Vagina (tissue), 2 donors: ENCODE measurements at regions not wholly inside any gene's neighbourhood (a gene's known extent, or its start where the extent isn't known, plus 50 kb on each side); places are given as distances from the start of the nearest gene placed in this dataset.

ENCODE experiments used
- POLR2A ChIP-seq, 2 donors: fragments of 450-650 bp; IDR thresholded peaks; one replicate each; pipeline ENCODE4 v1.6.1; 2017; ENCODE audit warnings: antibody characterized with exemption in 2 of 2, mild to moderate bottlenecking in 2 of 2, moderate library complexity in 2 of 2
- TF ChIP-seq, protein P1 (sequence below), 3 experiments: fragments of 450-650 bp in 2 of 3; fragments of 200-600 bp in 1 of 3; sonication (generic) in 1 of 3; IDR thresholded peaks; one replicate each; pipeline ENCODE4 v1.5.1; 2017 to 2019; ENCODE audit warnings: antibody characterized with exemption in 3 of 3, mild to moderate bottlenecking in 2 of 3, moderate library complexity in 2 of 3

DNA sequence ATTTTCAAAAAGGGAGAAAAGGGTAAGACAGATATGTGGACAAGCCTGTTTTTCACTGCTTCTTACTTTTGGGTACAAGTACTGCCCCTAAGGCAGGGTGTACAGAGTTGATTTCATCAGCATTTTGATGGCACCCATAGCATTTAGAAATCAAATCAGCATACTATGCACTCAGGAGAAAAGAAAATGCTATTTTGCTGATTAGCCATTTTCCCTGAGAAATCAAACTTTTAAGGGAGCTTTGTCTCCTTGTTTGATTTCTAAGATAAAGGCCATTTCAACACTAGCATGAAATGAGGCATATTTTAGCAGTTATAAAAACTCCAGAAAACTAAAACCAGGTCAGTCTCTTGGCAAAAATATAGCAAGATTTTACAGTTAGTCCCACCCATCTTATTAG lies 2269.4 kb upstream of the WWC1 start:
- TF ChIP-seq, protein P1, sequence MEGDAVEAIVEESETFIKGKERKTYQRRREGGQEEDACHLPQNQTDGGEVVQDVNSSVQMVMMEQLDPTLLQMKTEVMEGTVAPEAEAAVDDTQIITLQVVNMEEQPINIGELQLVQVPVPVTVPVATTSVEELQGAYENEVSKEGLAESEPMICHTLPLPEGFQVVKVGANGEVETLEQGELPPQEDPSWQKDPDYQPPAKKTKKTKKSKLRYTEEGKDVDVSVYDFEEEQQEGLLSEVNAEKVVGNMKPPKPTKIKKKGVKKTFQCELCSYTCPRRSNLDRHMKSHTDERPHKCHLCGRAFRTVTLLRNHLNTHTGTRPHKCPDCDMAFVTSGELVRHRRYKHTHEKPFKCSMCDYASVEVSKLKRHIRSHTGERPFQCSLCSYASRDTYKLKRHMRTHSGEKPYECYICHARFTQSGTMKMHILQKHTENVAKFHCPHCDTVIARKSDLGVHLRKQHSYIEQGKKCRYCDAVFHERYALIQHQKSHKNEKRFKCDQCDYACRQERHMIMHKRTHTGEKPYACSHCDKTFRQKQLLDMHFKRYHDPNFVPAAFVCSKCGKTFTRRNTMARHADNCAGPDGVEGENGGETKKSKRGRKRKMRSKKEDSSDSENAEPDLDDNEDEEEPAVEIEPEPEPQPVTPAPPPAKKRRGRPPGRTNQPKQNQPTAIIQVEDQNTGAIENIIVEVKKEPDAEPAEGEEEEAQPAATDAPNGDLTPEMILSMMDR (IDR thresholded peaks at IDR 0.05), result no peak
- no peak for TF ChIP-seq POLR2A (IDR thresholded peaks at IDR 0.05)
